ENCODE measurements at regions not wholly inside any gene's neighbourhood (a gene's known extent, or its start where the extent isn't known, plus 50 kb on each side); places are given as distances from the start of the nearest gene placed in this dataset.
"Not testable (repeated sequence)": the region's sequence is repeated elsewhere in the genome, so short reads cannot be mapped to it uniquely, and the experiment has no call there.

GRCh38 chr5:36528588-36528987 is 77.8 kb upstream of the SLC1A3 start:
- Histone ChIP-seq H3K27ac (ENCODE audit: low read depth, low read length) (no peak overlapping the region), H3K4me1 (ENCODE audit: control insufficient read depth, insufficient read depth, low read length) (peaks cover 10% of the 10 kb centered on the region), H3K9me3 (ENCODE audit: control insufficient read depth, insufficient read depth, low read length) (no peaks in the 10 kb centered on the region), H3K27me3 (ENCODE audit: control insufficient read depth, insufficient read depth, low read length) (no peaks in the 10 kb centered on the region), H3K4me3 (ENCODE audit: low read depth, low read length) (no peak overlapping the region), H3K36me3 (ENCODE audit: control insufficient read depth, insufficient read depth, low read length) (no peaks in the 10 kb centered on the region)
- 90% methylated on average over 6 of the region's 6 CpGs for WGBS (ENCODE audit: insufficient coverage)
- no peak for DNase-seq (ENCODE audit: low read depth in 4 of 6, low spot score in 6 of 6)

DNA sequence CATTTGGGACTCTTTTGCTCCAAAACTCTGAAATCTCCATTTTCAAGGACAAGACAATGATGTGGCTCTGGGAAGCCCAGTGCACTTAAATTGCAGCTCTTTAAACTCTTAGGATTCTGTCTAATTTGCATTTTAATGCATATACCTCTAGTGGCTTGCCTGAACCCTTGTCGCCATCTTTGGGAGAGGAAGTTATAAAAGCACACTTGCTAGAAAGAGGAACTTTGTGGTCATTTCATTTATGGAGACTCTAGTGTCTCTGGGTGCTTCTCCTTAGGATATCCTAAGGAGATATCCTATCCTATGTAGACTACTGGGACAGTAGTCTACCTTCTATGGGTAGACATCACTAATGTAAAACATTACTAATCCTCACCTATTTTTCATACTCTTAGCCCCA is 77.3 kb upstream of the SLC1A3 start:
- DNase-seq (ENCODE audit: low read depth in 4 of 6, low spot score in 6 of 6) = no peak
- Histone ChIP-seq H3K27me3 (ENCODE audit: control insufficient read depth, insufficient read depth, low read length) (no peaks in the 10 kb centered on the region), H3K27ac (ENCODE audit: low read depth, low read length) (no peak overlapping the region), H3K4me3 (ENCODE audit: low read depth, low read length) (no peak overlapping the region), H3K4me1 (ENCODE audit: control insufficient read depth, insufficient read depth, low read length) (peaks cover 6% of the 10 kb centered on the region), H3K36me3 (ENCODE audit: control insufficient read depth, insufficient read depth, low read length) (no peaks in the 10 kb centered on the region), H3K9me3 (ENCODE audit: control insufficient read depth, insufficient read depth, low read length) (no peaks in the 10 kb centered on the region)
- WGBS (ENCODE audit: insufficient coverage) = no CpG with 5 or more reads among the region's 1 CpG

GRCh38 chr5:36530215-36530614 is 76.2 kb upstream of the SLC1A3 start:
- peaks cover 5% of the 10 kb centered on the region for H3K4me1 ChIP-seq (ENCODE audit: control insufficient read depth, insufficient read depth, low read length)
- H3K9me3 ChIP-seq (ENCODE audit: control insufficient read depth, insufficient read depth, low read length) = no peaks in the 10 kb centered on the region
- no peaks in the 10 kb centered on the region for H3K27me3 ChIP-seq (ENCODE audit: control insufficient read depth, insufficient read depth, low read length)
- no peaks in the 10 kb centered on the region for H3K36me3 ChIP-seq (ENCODE audit: control insufficient read depth, insufficient read depth, low read length)
- 17% methylated on average over 1 of the region's 2 CpGs for WGBS (ENCODE audit: insufficient coverage)
- DNase-seq (ENCODE audit: low read depth in 4 of 6, low spot score in 6 of 6) = peak in 2 of 6 donors; percentile 63 to 71
- no peak overlapping the region for H3K4me3 ChIP-seq (ENCODE audit: low read depth, low read length)
- H3K27ac ChIP-seq (ENCODE audit: low read depth, low read length) = peak overlapping the region; percentile 26

- Histone ChIP-seq H3K36me3 (ENCODE audit: control insufficient read depth, insufficient read depth, low read length) (no peaks in the 10 kb centered on the region), H3K4me3 (ENCODE audit: low read depth, low read length) (no peak overlapping the region), H3K27me3 (ENCODE audit: control insufficient read depth, insufficient read depth, low read length) (no peaks in the 10 kb centered on the region), H3K27ac (ENCODE audit: low read depth, low read length) (no peak overlapping the region), H3K9me3 (ENCODE audit: control insufficient read depth, insufficient read depth, low read length) (no peaks in the 10 kb centered on the region), H3K4me1 (ENCODE audit: control insufficient read depth, insufficient read depth, low read length) (peaks cover 11% of the 10 kb centered on the region)
- WGBS (ENCODE audit: insufficient coverage) = no CpG with 5 or more reads among the region's 1 CpG
- no peak for DNase-seq (ENCODE audit: low read depth in 4 of 6, low spot score in 6 of 6)
These were observed 75.0 kb upstream of the SLC1A3 start for GRCh38 chr5:36531401-36531800.

DNA sequence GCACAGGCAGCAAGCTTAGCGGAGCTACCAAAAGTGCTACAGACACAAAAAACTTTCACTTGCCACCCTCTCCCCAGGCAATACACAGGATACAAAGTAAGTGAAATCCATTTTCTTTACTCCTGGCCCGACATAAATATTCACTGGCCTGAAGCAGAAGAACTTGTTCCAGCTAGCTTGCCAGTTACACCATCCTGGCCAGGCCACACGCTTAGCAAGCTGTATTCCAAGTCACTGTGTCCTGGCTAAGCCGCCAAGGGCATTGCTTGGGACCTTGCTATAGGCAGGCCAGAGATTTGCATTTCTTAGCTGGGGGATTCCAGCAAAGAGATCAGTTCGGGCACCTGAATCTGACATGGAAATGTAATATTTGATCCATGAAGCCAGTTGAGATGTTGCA is 71.0 kb upstream of the SLC1A3 start:
- Histone ChIP-seq H3K4me3 (ENCODE audit: low read depth, low read length) (no peak overlapping the region), H3K4me1 (ENCODE audit: control insufficient read depth, insufficient read depth, low read length) (peaks cover 11% of the 10 kb centered on the region), H3K36me3 (ENCODE audit: control insufficient read depth, insufficient read depth, low read length) (no peaks in the 10 kb centered on the region), H3K9me3 (ENCODE audit: control insufficient read depth, insufficient read depth, low read length) (no peaks in the 10 kb centered on the region), H3K27me3 (ENCODE audit: control insufficient read depth, insufficient read depth, low read length) (no peaks in the 10 kb centered on the region), H3K27ac (ENCODE audit: low read depth, low read length) (peak overlapping the region; percentile 58)
- WGBS (ENCODE audit: insufficient coverage) = 54% methylated on average over 4 of the region's 5 CpGs
- peak in 2 of 6 donors; percentile 41 to 69 for DNase-seq (ENCODE audit: low read depth in 4 of 6, low spot score in 6 of 6)

DNA sequence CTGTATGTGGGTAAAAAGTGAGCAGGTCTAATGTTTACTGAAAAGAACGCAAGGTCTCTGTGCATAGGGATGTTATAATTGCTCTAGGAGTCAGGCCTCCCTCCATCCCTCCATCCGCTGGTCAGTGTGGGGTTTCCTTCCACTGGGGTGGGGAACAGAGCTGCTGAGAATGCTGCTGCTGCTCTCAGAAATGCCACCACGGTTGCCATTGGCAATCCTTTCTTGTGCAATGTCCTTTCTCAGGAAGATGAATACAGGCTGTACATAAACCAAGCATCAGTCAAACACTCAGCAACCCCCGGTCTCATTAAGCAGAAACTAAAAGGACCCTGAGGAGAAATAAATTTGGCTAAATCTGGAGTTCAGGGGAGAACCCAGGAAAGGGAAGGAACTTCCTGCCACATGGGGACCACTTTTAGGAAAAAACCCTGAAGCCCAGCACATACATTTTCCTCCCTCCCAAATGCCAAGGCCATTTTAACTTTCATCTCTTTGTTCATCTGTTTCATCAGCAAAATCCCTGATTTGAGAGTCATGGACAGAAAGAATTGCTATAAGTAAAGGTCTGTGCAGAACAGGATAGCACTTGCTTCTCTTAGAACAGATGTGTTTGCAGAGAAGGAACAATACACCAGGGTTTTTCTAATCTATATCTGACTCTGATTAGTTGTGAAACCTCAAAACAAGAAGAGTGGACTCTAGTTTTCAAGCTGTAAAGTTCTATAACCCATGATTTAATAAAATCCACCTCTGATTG is 70.4 kb upstream of the SLC1A3 start:
- 40% methylated on average over 1 of the region's 4 CpGs for WGBS (ENCODE audit: insufficient coverage)

GRCh38 chr5:36536616-36537005 is 69.8 kb upstream of the SLC1A3 start:
- Histone ChIP-seq H3K9me3 (ENCODE audit: control insufficient read depth, insufficient read depth, low read length) (no peaks in the 10 kb centered on the region), H3K27me3 (ENCODE audit: control insufficient read depth, insufficient read depth, low read length) (no peaks in the 10 kb centered on the region), H3K27ac (ENCODE audit: low read depth, low read length) (peak overlapping the region; percentile 58), H3K36me3 (ENCODE audit: control insufficient read depth, insufficient read depth, low read length) (no peaks in the 10 kb centered on the region), H3K4me3 (ENCODE audit: low read depth, low read length) (no peak overlapping the region), H3K4me1 (ENCODE audit: control insufficient read depth, insufficient read depth, low read length) (peaks cover 11% of the 10 kb centered on the region)
- DNase-seq (ENCODE audit: low read depth in 4 of 6, low spot score in 6 of 6) = peak in 1 of 6 donors; percentile 16

More for the DNA sequence above, 70.4 kb upstream of the SLC1A3 start:
- peak in 2 of 6 donors; percentile 80 to 86 for DNase-seq (ENCODE audit: low read depth in 4 of 6, low spot score in 6 of 6)
- H3K36me3 ChIP-seq (ENCODE audit: control insufficient read depth, insufficient read depth, low read length) = no peaks in the 10 kb centered on the region
- peaks cover 11% of the 10 kb centered on the region for H3K4me1 ChIP-seq (ENCODE audit: control insufficient read depth, insufficient read depth, low read length)
- no peak overlapping the region for H3K4me3 ChIP-seq (ENCODE audit: low read depth, low read length)
- H3K27ac ChIP-seq (ENCODE audit: low read depth, low read length) = peak overlapping the region; percentile 58
- H3K9me3 ChIP-seq (ENCODE audit: control insufficient read depth, insufficient read depth, low read length) = no peaks in the 10 kb centered on the region
- no peaks in the 10 kb centered on the region for H3K27me3 ChIP-seq (ENCODE audit: control insufficient read depth, insufficient read depth, low read length)

- Histone ChIP-seq H3K4me1 (ENCODE audit: control insufficient read depth, insufficient read depth, low read length) (peaks cover 11% of the 10 kb centered on the region), H3K9me3 (ENCODE audit: control insufficient read depth, insufficient read depth, low read length) (no peaks in the 10 kb centered on the region), H3K27me3 (ENCODE audit: control insufficient read depth, insufficient read depth, low read length) (no peaks in the 10 kb centered on the region), H3K27ac (ENCODE audit: low read depth, low read length) (no peak overlapping the region), H3K4me3 (ENCODE audit: low read depth, low read length) (no peak overlapping the region), H3K36me3 (ENCODE audit: control insufficient read depth, insufficient read depth, low read length) (no peaks in the 10 kb centered on the region)
- WGBS (ENCODE audit: insufficient coverage) = 29% methylated on average over 3 of the region's 4 CpGs
- DNase-seq (ENCODE audit: low read depth in 4 of 6, low spot score in 6 of 6) = peak in 2 of 6 donors; percentile 45 to 64
These were observed 68.7 kb upstream of the SLC1A3 start for GRCh38 chr5:36537724-36538123.

- H3K27ac ChIP-seq (ENCODE audit: low read depth, low read length) = no peak overlapping the region
- H3K9me3 ChIP-seq (ENCODE audit: control insufficient read depth, insufficient read depth, low read length) = no peaks in the 10 kb centered on the region
- no peaks in the 10 kb centered on the region for H3K27me3 ChIP-seq (ENCODE audit: control insufficient read depth, insufficient read depth, low read length)
- WGBS (ENCODE audit: insufficient coverage) = 90% methylated on average over 3 of the region's 8 CpGs
- no peak for DNase-seq (ENCODE audit: low read depth in 4 of 6, low spot score in 6 of 6)
- H3K36me3 ChIP-seq (ENCODE audit: control insufficient read depth, insufficient read depth, low read length) = no peaks in the 10 kb centered on the region
- no peak overlapping the region for H3K4me3 ChIP-seq (ENCODE audit: low read depth, low read length)
- H3K4me1 ChIP-seq (ENCODE audit: control insufficient read depth, insufficient read depth, low read length) = no peaks in the 10 kb centered on the region
These were observed 53.6 kb upstream of the SLC1A3 start for GRCh38 chr5:36552651-36553393.

DNA sequence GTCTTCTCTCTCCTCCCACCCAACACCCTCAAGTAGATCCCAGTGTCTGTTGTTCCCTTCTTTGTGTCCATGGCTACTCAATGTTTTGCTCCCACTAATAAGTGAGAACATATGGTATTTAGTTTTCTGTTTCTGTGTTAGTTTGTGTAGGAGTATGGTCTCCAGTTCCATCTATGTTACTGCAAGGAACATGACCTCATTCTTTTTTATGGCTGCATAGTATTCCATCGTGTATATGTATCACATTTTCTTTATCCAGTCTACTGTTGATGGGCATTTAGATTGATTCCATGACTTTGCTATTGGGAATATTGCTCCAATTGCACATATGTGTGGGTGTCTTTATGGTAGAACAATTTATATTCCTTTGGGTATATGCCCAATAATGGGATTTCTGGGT is 51.4 kb upstream of the SLC1A3 start:
- H3K9me3 ChIP-seq (ENCODE audit: control insufficient read depth, insufficient read depth, low read length); H3K27me3 ChIP-seq (ENCODE audit: control insufficient read depth, insufficient read depth, low read length); H3K4me1 ChIP-seq (ENCODE audit: control insufficient read depth, insufficient read depth, low read length); H3K4me3 ChIP-seq (ENCODE audit: low read depth, low read length); DNase-seq (ENCODE audit: low read depth in 4 of 6, low spot score in 6 of 6); H3K36me3 ChIP-seq (ENCODE audit: control insufficient read depth, insufficient read depth, low read length); H3K27ac ChIP-seq (ENCODE audit: low read depth, low read length): not testable (repeated sequence)
- WGBS (ENCODE audit: insufficient coverage) = no CpG with 5 or more reads among the region's 1 CpG

Measured in spinal cord (tissue), 9 donors.